Hepatocyte (in vitro differentiated cells): ENCODE measurements at regions not wholly inside any gene's neighbourhood (a gene's known extent, or its start where the extent isn't known, plus 50 kb on each side); places are given as distances from the start of the nearest gene placed in this dataset.

Source experiments
- DNase-seq: peaks from one replicate; pipeline ENCODE4 v3.0.0-alpha.2; 2016; ENCODE audit warnings: low spot score
- H2AFZ ChIP-seq: fragments of 200-600 bp; sonication (generic); 2 replicates; pipeline ENCODE4 v1.6.0; 2016; ENCODE audit warnings: antibody characterized with exemption, mild to moderate bottlenecking
- H3K27ac ChIP-seq: fragments of 200-600 bp; sonication (generic); 2 replicates; pipeline ENCODE4 v1.5.1; 2016; ENCODE audit warnings: mild to moderate bottlenecking
- H3K27me3 ChIP-seq: fragments of 200-600 bp; sonication (generic); 2 replicates; pipeline ENCODE4 v1.6.1; 2016
- H3K36me3 ChIP-seq: fragments of 200-600 bp; sonication (generic); replicated peaks from 2 replicates; pipeline ENCODE4 v1.5.1; 2016; ENCODE audit warnings: low read depth; ENCODE audit not compliant: insufficient read depth
- H3K4me1 ChIP-seq: fragments of 200-600 bp; sonication (generic); 2 replicates; pipeline ENCODE4 v1.5.1; 2016; ENCODE audit warnings: mild to moderate bottlenecking, moderate library complexity; ENCODE audit not compliant: insufficient read depth
- H3K4me2 ChIP-seq: fragments of 200-600 bp; sonication (generic); 2 replicates; pipeline ENCODE4 v1.6.0; 2016
- H3K4me3 ChIP-seq: fragments of 200-600 bp; sonication (generic); 2 replicates; pipeline ENCODE4 v1.5.1; 2016; ENCODE audit warnings: mild to moderate bottlenecking
- H3K79me2 ChIP-seq: fragments of 200-600 bp; sonication (generic); 2 replicates; pipeline ENCODE4 v1.6.0; 2017; ENCODE audit warnings: mild to moderate bottlenecking
- H3K9me2 ChIP-seq: fragments of 200-600 bp; sonication (generic); replicated peaks from 2 replicates; pipeline ENCODE4 v1.6.0; 2017; ENCODE audit warnings: mild to moderate bottlenecking; ENCODE audit not compliant: insufficient read depth
- H3K9me3 ChIP-seq: fragments of 200-600 bp; sonication (generic); 2 replicates; pipeline ENCODE4 v1.5.1; 2016; ENCODE audit warnings: low read depth, mild to moderate bottlenecking
- H4K20me1 ChIP-seq: fragments of 200-600 bp; sonication (generic); 2 replicates; pipeline ENCODE4 v1.6.0; 2016; ENCODE audit warnings: mild to moderate bottlenecking; ENCODE audit not compliant: insufficient read depth, poor library complexity, severe bottlenecking
- CTCF ChIP-seq: fragments of 200-600 bp; sonication (generic); IDR thresholded peaks from 2 replicates; pipeline ENCODE4 v1.5.1; 2016; ENCODE audit warnings: antibody characterized with exemption, mild to moderate bottlenecking; ENCODE audit not compliant: poor library complexity
- EZH2 ChIP-seq: fragments of 200-600 bp; sonication (generic); IDR thresholded peaks from 2 replicates; pipeline ENCODE4 v1.6.1; 2016; ENCODE audit warnings: antibody characterized with exemption, mild to moderate bottlenecking, borderline replicate concordance
- EZH2phosphoT487 ChIP-seq: fragments of 200-600 bp; sonication (generic); IDR thresholded peaks from one replicate; pipeline ENCODE4 v1.6.1; 2018; ENCODE audit warnings: antibody characterized with exemption, mild to moderate bottlenecking, low read depth, moderate library complexity; ENCODE audit not compliant: unreplicated experiment, severe bottlenecking
- WGBS: methylation state at CpG from one replicate; pipeline ENCODE4 v1.1.6; 2016; ENCODE audit warnings: low lambda C conversion rate; ENCODE audit errors: missing lambda C conversion rate; 5-methylcytosine and 5-hydroxymethylcytosine counted together

GRCh38 chr2:18664421-18664820 is 75.1 kb upstream of the NT5C1B start:
- no peaks in the 10 kb centered on the region for H3K36me3 ChIP-seq
- WGBS = 64% methylated on average over 1 of the region's 1 CpG
- no peak overlapping the region for H2AFZ ChIP-seq
- no peaks in the 10 kb centered on the region for H4K20me1 ChIP-seq
- no peaks in the 10 kb centered on the region for H3K9me3 ChIP-seq
- H3K4me2 ChIP-seq = no peak overlapping the region
- no peak for DNase-seq
- H3K4me3 ChIP-seq = no peak overlapping the region
- peaks cover 4% of the 10 kb centered on the region for H3K4me1 ChIP-seq
- TF ChIP-seq EZH2 (no peak), CTCF (no peak), EZH2phosphoT487 (no peak)
- H3K27me3 ChIP-seq = no peaks in the 10 kb centered on the region
- H3K9me2 ChIP-seq = no peaks in the 10 kb centered on the region
- H3K79me2 ChIP-seq = no peaks in the 10 kb centered on the region
- no peak overlapping the region for H3K27ac ChIP-seq

- no peak overlapping the region for H3K4me2 ChIP-seq
- TF ChIP-seq EZH2phosphoT487 = no peak
- no peak for TF ChIP-seq EZH2
- no peak for TF ChIP-seq CTCF
These were observed 74.5 kb upstream of the NT5C1B start for GRCh38 chr2:18663861-18664260.

GRCh38 chr2:18662689-18663088 is 73.3 kb upstream of the NT5C1B start:
- WGBS = 86% methylated on average over 5 of the region's 5 CpGs
- H3K79me2 ChIP-seq = no peaks in the 10 kb centered on the region
- H2AFZ ChIP-seq = no peak overlapping the region

More at GRCh38 chr2:18663861-18664260, 74.5 kb upstream of the NT5C1B start:
- H3K4me3 ChIP-seq = no peak overlapping the region
- no peaks in the 10 kb centered on the region for H3K9me2 ChIP-seq
- H3K36me3 ChIP-seq = no peaks in the 10 kb centered on the region
- no peak overlapping the region for H2AFZ ChIP-seq
- H3K79me2 ChIP-seq = no peaks in the 10 kb centered on the region
- H3K27me3 ChIP-seq = no peaks in the 10 kb centered on the region
- no peaks in the 10 kb centered on the region for H4K20me1 ChIP-seq
- H3K9me3 ChIP-seq = no peaks in the 10 kb centered on the region
- peaks cover 4% of the 10 kb centered on the region for H3K4me1 ChIP-seq
- H3K27ac ChIP-seq = no peak overlapping the region
- DNase-seq = no peak
- 76% methylated on average over 3 of the region's 3 CpGs for WGBS

More at GRCh38 chr2:18662689-18663088, 73.3 kb upstream of the NT5C1B start:
- no peak overlapping the region for H3K27ac ChIP-seq
- no peaks in the 10 kb centered on the region for H3K9me3 ChIP-seq
- H3K4me3 ChIP-seq = no peak overlapping the region
- DNase-seq = no peak
- H3K36me3 ChIP-seq = no peaks in the 10 kb centered on the region
- TF ChIP-seq CTCF (no peak), EZH2phosphoT487 (no peak), EZH2 (no peak)
- peaks cover 4% of the 10 kb centered on the region for H3K4me1 ChIP-seq
- no peak overlapping the region for H3K4me2 ChIP-seq
- H3K27me3 ChIP-seq = no peaks in the 10 kb centered on the region
- no peaks in the 10 kb centered on the region for H4K20me1 ChIP-seq
- no peaks in the 10 kb centered on the region for H3K9me2 ChIP-seq
